IMR-90 (cell line): ENCODE measurements at regions not wholly inside any gene's neighbourhood (a gene's known extent, or its start where the extent isn't known, plus 50 kb on each side); places are given as distances from the start of the nearest gene placed in this dataset.

ENCODE experiments used
- ATAC-seq: fragments of 200-7000 bp; cut with Tn5 transposase; 2 replicates; pipeline ENCODE4 v1.9.1; 2020; ENCODE audit warnings: low read depth, mild to moderate bottlenecking, moderate library complexity
- BruUV-seq: library from RNA; stranded (reverse); fragments of 400-500 nt; replicated peaks from 2 replicates; lab custom pipeline; 2021; lab: Mats Ljungman, UMichigan
- CTCF ChIA-PET: fragments of 300-600 bp; formaldehyde crosslinking; extraction: SDS; loops from one replicate; lab custom pipeline; 2021; ENCODE audit warnings: antibody characterized with exemption; lab: Yijun Ruan, JAX
- POLR2A ChIA-PET: fragments of 300-600 bp; sonication (Branson Sonifier 250); formaldehyde crosslinking; loops from one replicate; lab custom pipeline; 2022; ENCODE audit warnings: antibody characterized with exemption; ENCODE audit not compliant: unreplicated experiment; lab: Charles Lee
- DNase-seq: peaks from one replicate; pipeline ENCODE4 v3.0.0; 2013
- H2AFZ ChIP-seq: replicated peaks from 2 replicates; pipeline ENCODE3; 2013; ENCODE audit warnings: low read length, mild to moderate bottlenecking; ENCODE audit not compliant: poor library complexity
- H2AK5ac ChIP-seq: 2 replicates; pipeline ENCODE4 v1.6.1; 2013; ENCODE audit warnings: low read depth, low read length, inconsistent platforms
- H2AK9ac ChIP-seq: replicated peaks from 2 replicates; pipeline ENCODE3; 2013; ENCODE audit warnings: mild to moderate bottlenecking, low read depth, low read length, moderate library complexity; ENCODE audit not compliant: poor library complexity
- H2BK120ac ChIP-seq: 2 replicates; pipeline ENCODE4 v1.6.1; 2013; ENCODE audit warnings: low read depth, low read length, inconsistent platforms
- H2BK15ac ChIP-seq: 3 replicates; pipeline ENCODE4 v1.6.1; 2013; ENCODE audit warnings: low read depth, low read length, inconsistent platforms
- H2BK20ac ChIP-seq: 2 replicates; pipeline ENCODE4 v1.6.1; 2013; ENCODE audit warnings: low read depth, mild to moderate bottlenecking, inconsistent platforms, low read length, moderate library complexity
- H2BK5ac ChIP-seq: 2 replicates; pipeline ENCODE4 v1.6.1; 2013; ENCODE audit warnings: mild to moderate bottlenecking, low read depth, low read length, inconsistent platforms; ENCODE audit not compliant: poor library complexity, severe bottlenecking
- H3K14ac ChIP-seq: replicated peaks from 2 replicates; pipeline ENCODE4 v1.6.1; 2013; ENCODE audit warnings: low read depth, low read length, inconsistent platforms
- H3K18ac ChIP-seq: 2 replicates; pipeline ENCODE4 v1.6.1; 2013; ENCODE audit warnings: low read depth, low read length, control low read depth
- H3K23ac ChIP-seq: 2 replicates; pipeline ENCODE4 v1.6.1; 2013; ENCODE audit warnings: low read depth, low read length, inconsistent platforms
- H3K27ac ChIP-seq: 2 replicates; pipeline ENCODE4 v1.5.1; 2013; ENCODE audit warnings: mild to moderate bottlenecking, control low read depth, low read length; ENCODE audit not compliant: insufficient read depth
- H3K27me3 ChIP-seq: 2 replicates; pipeline ENCODE4 v1.6.1; 2013; ENCODE audit warnings: low read length; ENCODE audit not compliant: control insufficient read depth, insufficient read depth
- H3K36me3 ChIP-seq: 2 replicates; pipeline ENCODE4 v1.6.1; 2013; ENCODE audit warnings: low read length, mixed read lengths; ENCODE audit not compliant: control insufficient read depth, insufficient read depth
- H3K4ac ChIP-seq: 2 replicates; pipeline ENCODE4 v1.6.1; 2013; ENCODE audit warnings: low read depth, low read length, inconsistent platforms
- H3K4me1 ChIP-seq: 2 replicates; pipeline ENCODE4 v1.6.1; 2013; ENCODE audit warnings: low read length, mixed read lengths; ENCODE audit not compliant: control insufficient read depth, insufficient read depth
- H3K4me2 ChIP-seq: 2 replicates; pipeline ENCODE4 v1.6.1; 2013; ENCODE audit warnings: low read depth, mild to moderate bottlenecking, control low read depth, low read length, moderate library complexity
- H3K4me3 ChIP-seq: 2 replicates; pipeline ENCODE4 v1.5.1; 2013; ENCODE audit warnings: low read depth, mild to moderate bottlenecking, control low read depth, low read length, moderate library complexity; ENCODE audit not compliant: insufficient read depth
- H3K56ac ChIP-seq: 2 replicates; pipeline ENCODE4 v1.6.1; 2013; ENCODE audit warnings: low read length, inconsistent platforms; ENCODE audit not compliant: insufficient read depth; ENCODE audit errors: extremely low read depth
- H3K79me1 ChIP-seq, 2 experiments: 2 replicates each; pipeline ENCODE4 v1.6.1; 2013; ENCODE audit warnings: low read length in 2 of 2, inconsistent platforms in 1 of 2, low read depth in 1 of 2
- H3K9ac ChIP-seq: 2 replicates; pipeline ENCODE4 v1.6.1; 2013; ENCODE audit warnings: low read depth, low read length, control low read depth
- H3K9me1 ChIP-seq: 2 replicates; pipeline ENCODE4 v1.6.1; 2013; ENCODE audit warnings: low read length, inconsistent platforms; ENCODE audit not compliant: insufficient read depth
- H3K9me3 ChIP-seq: 2 replicates; pipeline ENCODE4 v1.6.1; 2013; ENCODE audit warnings: low read length; ENCODE audit not compliant: control insufficient read depth, insufficient read depth
- H4K20me1 ChIP-seq: 2 replicates; pipeline ENCODE4 v1.6.1; 2013; ENCODE audit warnings: low read length, inconsistent platforms; ENCODE audit not compliant: insufficient read depth
- H4K5ac ChIP-seq: 2 replicates; pipeline ENCODE4 v1.6.1; 2013; ENCODE audit warnings: mild to moderate bottlenecking, low read depth, low read length, control low read depth
- H4K8ac ChIP-seq, 2 experiments: 2 replicates each; pipeline ENCODE4 v1.6.1; 2013; ENCODE audit warnings: low read depth in 2 of 2, low read length in 2 of 2, control low read depth in 1 of 2, inconsistent platforms in 1 of 2
- H4K91ac ChIP-seq: 2 replicates; pipeline ENCODE4 v1.6.1; 2013; ENCODE audit warnings: low read depth, low read length, inconsistent platforms; ENCODE audit not compliant: insufficient read depth
- BHLHE40 ChIP-seq: fragments of 150-350 bp; IDR thresholded peaks from 2 replicates; pipeline ENCODE4 v1.6.1; 2016; ENCODE audit warnings: mild to moderate bottlenecking, low read depth, low read length
- CEBPB ChIP-seq: IDR thresholded peaks from 2 replicates; pipeline ENCODE4 v1.6.1; 2012; ENCODE audit warnings: low read depth, low read length, improper control_type of control experiment
- CHD1 ChIP-seq: IDR thresholded peaks from 2 replicates; pipeline ENCODE4 v1.6.1; 2012; ENCODE audit warnings: low read depth, low read length, improper control_type of control experiment
- CTCF ChIP-seq: conservative IDR thresholded peaks from 2 replicates; pipeline ENCODE4 v1.5.1; 2012; ENCODE audit warnings: mild to moderate bottlenecking, low read depth, low read length, improper control_type of control experiment
- FOS ChIP-seq: fragments of 150-350 bp; IDR thresholded peaks from 2 replicates; pipeline ENCODE4 v1.6.1; 2016; ENCODE audit warnings: low read depth, low read length
- MAFK ChIP-seq: IDR thresholded peaks from 2 replicates; pipeline ENCODE4 v1.6.1; 2012; ENCODE audit warnings: low read depth, low read length, improper control_type of control experiment
- MAZ ChIP-seq: IDR thresholded peaks from 2 replicates; pipeline ENCODE4 v1.6.1; 2012; ENCODE audit warnings: low read depth, mild to moderate bottlenecking, low read length, improper control_type of control experiment, moderate library complexity, borderline replicate concordance
- MXI1 ChIP-seq: IDR thresholded peaks from 2 replicates; pipeline ENCODE4 v1.6.1; 2012; ENCODE audit warnings: low read depth, mild to moderate bottlenecking, low read length, moderate library complexity, borderline replicate concordance
- NFE2L2 ChIP-seq: fragments of 150-350 bp; IDR thresholded peaks from 2 replicates; pipeline ENCODE4 v1.6.1; 2016; ENCODE audit warnings: low read depth, mild to moderate bottlenecking, low read length
- RAD21 ChIP-seq: IDR thresholded peaks from 2 replicates; pipeline ENCODE4 v1.6.1; 2012; ENCODE audit warnings: low read length, improper control_type of control experiment
- RCOR1 ChIP-seq: IDR thresholded peaks from 2 replicates; pipeline ENCODE4 v1.6.1; 2012; ENCODE audit warnings: mild to moderate bottlenecking, low read length, improper control_type of control experiment; ENCODE audit not compliant: insufficient replicate concordance
- RFX5 ChIP-seq: IDR thresholded peaks from 2 replicates; pipeline ENCODE4 v1.8.0; 2012; ENCODE audit warnings: low read depth, mild to moderate bottlenecking, low read length, moderate library complexity
- SMC3 ChIP-seq: fragments of 150-350 bp; IDR thresholded peaks from 2 replicates; pipeline ENCODE4 v1.6.1; 2016; ENCODE audit warnings: low read depth, mild to moderate bottlenecking, antibody characterized with exemption, low read length, moderate library complexity
- USF2 ChIP-seq: fragments of 150-350 bp; IDR thresholded peaks from 2 replicates; pipeline ENCODE4 v1.6.1; 2017; ENCODE audit warnings: mild to moderate bottlenecking, antibody characterized with exemption, low read length, low read depth
- WGBS, 2 experiments: methylation state at CpG; one replicate each; pipeline versions ENCODE4 v1.1.5 to v1.1.7; 2013; ENCODE audit warnings: missing lambda C conversion rate in 2 of 2; ENCODE audit not compliant: insufficient read length in 1 of 2; ENCODE audit errors: extremely low coverage in 2 of 2; 5-methylcytosine and 5-hydroxymethylcytosine counted together
- dilution Hi-C: fragments of 300-500 bp; cut with HindIII; formaldehyde crosslinking; loops from one replicate; pipeline ENCODE4 v1.14.3; 2018; ENCODE audit warnings: low sequenced_read_pairs; ENCODE audit not compliant: unreplicated experiment
- in situ Hi-C: fragments of 300-500 bp; cut with MboI; formaldehyde crosslinking; loops from 3 replicates; pipeline ENCODE4 v1.14.3; 2019; ENCODE audit warnings: low sequenced_read_pairs, inconsistent platforms, mixed read lengths
- intact Hi-C: fragments of 100-400 bp; cut with micrococcal nuclease; formaldehyde crosslinking; loops from 2 replicates; pipeline ENCODE4 v1.10.0; 2022
- TF ChIP-seq, protein P1 (sequence below): fragments of 150-350 bp; IDR thresholded peaks from 2 replicates; pipeline ENCODE4 v1.6.1; 2016; ENCODE audit warnings: low read depth, mild to moderate bottlenecking, low read length, moderate library complexity, borderline replicate concordance

GRCh38 chr20:19098806-19099578 is 113.5 kb upstream of the SLC24A3 start:
- no peak overlapping the region for H2BK5ac ChIP-seq
- dilution Hi-C loops (no loop called here), intact Hi-C loops (no loop called here), in situ Hi-C loops (no loop called here)
- no peak overlapping the region for H2BK120ac ChIP-seq
- no peak overlapping the region for H3K27ac ChIP-seq
- H3K18ac ChIP-seq = no peak overlapping the region
- H2BK15ac ChIP-seq = no peak overlapping the region
- DNase-seq (no peak), ATAC-seq (no peak)
- H3K4me1 ChIP-seq = no peaks in the 10 kb centered on the region
- H3K36me3 ChIP-seq = no peaks in the 10 kb centered on the region
- no peak overlapping the region for H2BK20ac ChIP-seq
- no peak overlapping the region for H2AK5ac ChIP-seq
- no peak overlapping the region for H2AK9ac ChIP-seq
- H3K56ac ChIP-seq = no peak overlapping the region
- H3K9me3 ChIP-seq = peaks cover 16% of the 10 kb centered on the region
- no peak overlapping the region for H4K91ac ChIP-seq
- H4K20me1 ChIP-seq = no peaks in the 10 kb centered on the region
- BruUV-seq = no TSS peak
- H3K27me3 ChIP-seq = no peaks in the 10 kb centered on the region
- no peak overlapping the region for H3K4ac ChIP-seq
- CTCF ChIA-PET = no interaction called here
- no peak overlapping the region for H3K9ac ChIP-seq
- POLR2A ChIA-PET = no interaction called here
- TF ChIP-seq, protein P1, sequence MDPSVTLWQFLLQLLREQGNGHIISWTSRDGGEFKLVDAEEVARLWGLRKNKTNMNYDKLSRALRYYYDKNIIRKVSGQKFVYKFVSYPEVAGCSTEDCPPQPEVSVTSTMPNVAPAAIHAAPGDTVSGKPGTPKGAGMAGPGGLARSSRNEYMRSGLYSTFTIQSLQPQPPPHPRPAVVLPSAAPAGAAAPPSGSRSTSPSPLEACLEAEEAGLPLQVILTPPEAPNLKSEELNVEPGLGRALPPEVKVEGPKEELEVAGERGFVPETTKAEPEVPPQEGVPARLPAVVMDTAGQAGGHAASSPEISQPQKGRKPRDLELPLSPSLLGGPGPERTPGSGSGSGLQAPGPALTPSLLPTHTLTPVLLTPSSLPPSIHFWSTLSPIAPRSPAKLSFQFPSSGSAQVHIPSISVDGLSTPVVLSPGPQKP = no peak
- TF ChIP-seq RCOR1 = no peak
- no peak for TF ChIP-seq USF2
- no peak for TF ChIP-seq FOS
- no peak for TF ChIP-seq CHD1
- no peak for TF ChIP-seq RFX5
- TF ChIP-seq NFE2L2 = no peak
- no peak for TF ChIP-seq BHLHE40
- no peak for TF ChIP-seq SMC3
- no peak for TF ChIP-seq MAZ
- no peak for TF ChIP-seq MAFK
- TF ChIP-seq CEBPB = no peak
- TF ChIP-seq MXI1 = no peak
- no peak for TF ChIP-seq CTCF
- no peak for TF ChIP-seq RAD21
- no peaks in the 10 kb centered on the region for H3K9me1 ChIP-seq
- WGBS, 2 experiments = 19% methylated on average over 3 of the region's 8 CpGs; no CpG with 5 or more reads in 1 of the 2 experiments
- H2AFZ ChIP-seq = no peak overlapping the region
- no peak overlapping the region for H3K4me2 ChIP-seq
- no peaks in the 10 kb centered on the region for H3K79me1 ChIP-seq
- H4K5ac ChIP-seq = no peak overlapping the region
- H3K4me3 ChIP-seq = no peak overlapping the region
- no peak overlapping the region for H3K23ac ChIP-seq
- H4K8ac ChIP-seq = no peak overlapping the region
- no peak overlapping the region for H3K14ac ChIP-seq
